ENCODE measurements at regions not wholly inside any gene's neighbourhood (a gene's known extent, or its start where the extent isn't known, plus 50 kb on each side); places are given as distances from the start of the nearest gene placed in this dataset.

GRCh38 chr6:14873781-14874441, 372.0 kb upstream of the JARID2 start:
- TF ChIP-seq POLR2A (IDR thresholded peaks at IDR 0.05; ENCODE audit: low read length) (no peak), GATA1 (IDR thresholded peaks at IDR 0.05; ENCODE audit: low read depth, low read length) (no peak)

All from erythroblast (primary cell).